GM23248 (cell line): ENCODE measurements at regions not wholly inside any gene's neighbourhood (a gene's known extent, or its start where the extent isn't known, plus 50 kb on each side); places are given as distances from the start of the nearest gene placed in this dataset.
"Not testable (repeated sequence)": the region's sequence is repeated elsewhere in the genome, so short reads cannot be mapped to it uniquely, and the experiment has no call there.

ENCODE experiments used
- DNase-seq: peaks from one replicate; pipeline ENCODE4 v3.0.0-alpha.2; 2015
- H2AFZ ChIP-seq: fragments of 200-600 bp; sonication (generic); 2 replicates; pipeline ENCODE4 v1.6.1; 2016; ENCODE audit warnings: antibody characterized with exemption
- H3F3A ChIP-seq: fragments of 200-600 bp; sonication (generic); 2 replicates; pipeline ENCODE4 v1.6.1; 2016; ENCODE audit warnings: mild to moderate bottlenecking, antibody characterized with exemption, mixed run types; ENCODE audit not compliant: insufficient read depth
- H3K27ac ChIP-seq: fragments of 200-600 bp; sonication (generic); 2 replicates; pipeline ENCODE4 v1.5.1; 2016; ENCODE audit warnings: mild to moderate bottlenecking
- H3K27me3 ChIP-seq: fragments of 200-600 bp; sonication (generic); replicated peaks from 2 replicates; pipeline ENCODE4 v1.6.1; 2016; ENCODE audit warnings: mild to moderate bottlenecking; ENCODE audit not compliant: insufficient read depth
- H3K36me3 ChIP-seq: fragments of 200-600 bp; sonication (generic); 2 replicates; pipeline ENCODE4 v1.6.1; 2016; ENCODE audit warnings: low read depth, mild to moderate bottlenecking
- H3K4me1 ChIP-seq: fragments of 200-600 bp; sonication (generic); 2 replicates; pipeline ENCODE4 v1.6.1; 2016; ENCODE audit warnings: mild to moderate bottlenecking; ENCODE audit not compliant: insufficient read depth
- H3K4me2 ChIP-seq: fragments of 200-600 bp; sonication (generic); one replicate; pipeline ENCODE4 v1.6.1; 2016; ENCODE audit warnings: mild to moderate bottlenecking; ENCODE audit not compliant: unreplicated experiment
- H3K4me3 ChIP-seq: fragments of 200-600 bp; sonication (generic); 2 replicates; pipeline ENCODE4 v1.5.1; 2016; ENCODE audit warnings: mild to moderate bottlenecking
- H3K79me2 ChIP-seq: fragments of 200-600 bp; sonication (generic); 2 replicates; pipeline ENCODE4 v1.6.1; 2016; ENCODE audit warnings: mild to moderate bottlenecking; ENCODE audit not compliant: insufficient read depth
- H3K9ac ChIP-seq: fragments of 200-600 bp; sonication (generic); 2 replicates; pipeline ENCODE4 v1.6.1; 2016; ENCODE audit warnings: mild to moderate bottlenecking
- H3K9me2 ChIP-seq: fragments of 200-600 bp; sonication (generic); 2 replicates; pipeline ENCODE4 v1.6.1; 2016; ENCODE audit warnings: mixed run types, mild to moderate bottlenecking, moderate library complexity; ENCODE audit not compliant: insufficient read depth
- H3K9me3 ChIP-seq: fragments of 200-600 bp; sonication (generic); one replicate; pipeline ENCODE4 v1.6.1; 2017; ENCODE audit warnings: low read depth
- H4K20me1 ChIP-seq: fragments of 200-600 bp; sonication (generic); 2 replicates; pipeline ENCODE4 v1.6.0; 2016; ENCODE audit not compliant: insufficient read depth
- EZH2 ChIP-seq: fragments of 200-600 bp; sonication (generic); IDR thresholded peaks from 2 replicates; pipeline ENCODE4 v1.6.1; 2018; ENCODE audit warnings: antibody characterized with exemption, mild to moderate bottlenecking; ENCODE audit not compliant: insufficient read depth, poor library complexity, severe bottlenecking
- EZH2phosphoT487 ChIP-seq: fragments of 200-600 bp; sonication (generic); IDR thresholded peaks from 2 replicates; pipeline ENCODE4 v1.6.1; 2018; ENCODE audit warnings: antibody characterized with exemption, moderate library complexity, mild to moderate bottlenecking, low read depth; ENCODE audit not compliant: insufficient read depth
- WGBS, 2 experiments: methylation state at CpG; one replicate each; pipeline ENCODE4 v1.1.6; 2015 to 2017; ENCODE audit warnings: low lambda C conversion rate in 2 of 2, low coverage in 1 of 2; ENCODE audit errors: missing lambda C conversion rate in 2 of 2; 5-methylcytosine and 5-hydroxymethylcytosine counted together
- in situ Hi-C: fragments of 300-500 bp; cut with MboI; formaldehyde crosslinking; loops from 2 replicates; pipeline ENCODE4 v1.15.0; 2020

DNA sequence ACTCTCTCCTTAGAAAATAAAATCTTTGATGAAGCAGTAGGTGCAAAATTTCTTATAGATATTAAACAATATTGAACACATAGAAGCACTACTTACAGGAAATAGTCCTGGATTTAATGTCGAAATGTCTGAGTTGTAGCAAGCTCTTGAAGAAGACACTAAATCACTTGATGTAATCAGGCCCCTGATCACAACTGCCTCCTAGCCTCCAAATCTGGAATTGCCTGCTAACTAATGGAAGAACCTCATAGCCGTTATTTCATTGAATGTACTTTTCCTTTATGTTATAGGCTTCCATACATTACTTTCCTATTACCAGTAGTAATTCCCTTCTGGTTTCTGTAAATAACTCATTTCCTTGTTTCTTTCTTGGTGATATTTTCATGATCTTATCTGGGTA, 675.7 kb upstream of the CHRM3 start:
- no peak overlapping the region for H3K4me3 ChIP-seq
- TF ChIP-seq EZH2 (no peak), EZH2phosphoT487 (no peak)
- no peaks in the 10 kb centered on the region for H3K4me1 ChIP-seq
- no peaks in the 10 kb centered on the region for H3K36me3 ChIP-seq
- no peak overlapping the region for H3K27ac ChIP-seq
- no peaks in the 10 kb centered on the region for H3K79me2 ChIP-seq
- H3K4me2 ChIP-seq = no peak overlapping the region
- H4K20me1 ChIP-seq = no peaks in the 10 kb centered on the region
- WGBS, 2 experiments = 20 to 23% methylated on average over 2 of the region's 2 CpGs
- H3F3A ChIP-seq = no peaks in the 10 kb centered on the region
- no peak overlapping the region for H3K9ac ChIP-seq
- no peaks in the 10 kb centered on the region for H3K27me3 ChIP-seq
- no peak for DNase-seq
- no peaks in the 10 kb centered on the region for H3K9me3 ChIP-seq
- H3K9me2 ChIP-seq = no peaks in the 10 kb centered on the region
- H2AFZ ChIP-seq = no peak overlapping the region
- in situ Hi-C loops = no loop called here

DNA sequence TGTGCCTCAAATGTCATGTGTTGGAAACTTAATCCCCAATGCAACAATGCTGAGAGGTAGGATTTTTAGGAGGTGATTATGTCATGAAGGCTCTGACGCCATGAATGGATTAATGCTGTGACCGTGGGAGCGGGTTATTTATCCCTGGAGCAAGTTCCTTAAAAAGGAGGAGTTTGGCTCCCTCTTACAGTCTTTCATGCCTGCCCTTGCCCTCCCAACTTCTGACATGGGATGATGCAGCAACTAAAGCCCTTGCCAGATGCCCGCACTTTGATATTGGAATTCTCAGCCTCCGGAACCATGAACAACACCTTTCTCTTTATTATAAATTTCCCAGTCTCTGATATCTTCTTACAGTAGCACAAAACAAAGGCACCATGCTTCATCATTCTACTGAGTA, 685.3 kb upstream of the CHRM3 start:
- H3K36me3 ChIP-seq = no peaks in the 10 kb centered on the region
- no peak for DNase-seq
- no peaks in the 10 kb centered on the region for H3K4me1 ChIP-seq
- 55 to 75% methylated on average over 5 of the region's 5 CpGs for WGBS, 2 experiments
- no peaks in the 10 kb centered on the region for H3K27me3 ChIP-seq
- TF ChIP-seq EZH2phosphoT487 (no peak), EZH2 (no peak)
- in situ Hi-C loops = no loop called here
- H3K27ac ChIP-seq = no peak overlapping the region
- H3F3A ChIP-seq = no peaks in the 10 kb centered on the region
- H3K9ac ChIP-seq = no peak overlapping the region
- H3K4me3 ChIP-seq = no peak overlapping the region
- no peak overlapping the region for H3K4me2 ChIP-seq
- H4K20me1 ChIP-seq = no peaks in the 10 kb centered on the region
- no peaks in the 10 kb centered on the region for H3K79me2 ChIP-seq
- H2AFZ ChIP-seq = no peak overlapping the region
- H3K9me3 ChIP-seq = no peaks in the 10 kb centered on the region
- H3K9me2 ChIP-seq = no peaks in the 10 kb centered on the region

DNA sequence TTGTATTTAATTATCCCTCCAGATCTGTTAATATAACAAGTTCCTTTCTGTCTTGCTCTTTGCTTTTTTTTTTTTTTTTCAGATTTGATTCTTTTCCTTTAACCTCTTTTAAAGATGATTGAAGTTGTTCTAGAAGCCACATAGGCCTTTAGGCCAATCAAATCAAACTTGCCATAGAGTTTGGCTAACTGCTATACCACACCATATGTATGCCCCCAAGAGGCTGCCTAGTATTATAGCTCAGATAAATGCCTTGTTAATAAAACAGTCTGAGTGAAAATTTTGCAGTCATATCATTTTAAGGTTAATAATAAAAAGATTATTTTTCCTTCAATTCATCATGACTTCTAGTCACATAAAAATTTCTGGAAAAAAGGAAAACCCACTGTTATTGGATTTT, 696.0 kb upstream of the CHRM3 start:
- no peaks in the 10 kb centered on the region for H3K9me2 ChIP-seq
- in situ Hi-C loops = no loop called here
- H3K4me3 ChIP-seq = no peak overlapping the region
- no peaks in the 10 kb centered on the region for H3K36me3 ChIP-seq
- TF ChIP-seq EZH2 = no peak
- TF ChIP-seq EZH2phosphoT487 = no peak
- no peak overlapping the region for H3K27ac ChIP-seq
- H3K4me2 ChIP-seq = no peak overlapping the region
- no peaks in the 10 kb centered on the region for H3K9me3 ChIP-seq
- no peak overlapping the region for H3K9ac ChIP-seq
- H3K79me2 ChIP-seq = no peaks in the 10 kb centered on the region
- peak overlapping the region; percentile 46; the same call in 1 of the 2 replicates for H2AFZ ChIP-seq
- H4K20me1 ChIP-seq = no peaks in the 10 kb centered on the region
- H3F3A ChIP-seq = no peaks in the 10 kb centered on the region
- DNase-seq = peak; percentile 29
- H3K4me1 ChIP-seq = no peaks in the 10 kb centered on the region
- no peaks in the 10 kb centered on the region for H3K27me3 ChIP-seq

DNA sequence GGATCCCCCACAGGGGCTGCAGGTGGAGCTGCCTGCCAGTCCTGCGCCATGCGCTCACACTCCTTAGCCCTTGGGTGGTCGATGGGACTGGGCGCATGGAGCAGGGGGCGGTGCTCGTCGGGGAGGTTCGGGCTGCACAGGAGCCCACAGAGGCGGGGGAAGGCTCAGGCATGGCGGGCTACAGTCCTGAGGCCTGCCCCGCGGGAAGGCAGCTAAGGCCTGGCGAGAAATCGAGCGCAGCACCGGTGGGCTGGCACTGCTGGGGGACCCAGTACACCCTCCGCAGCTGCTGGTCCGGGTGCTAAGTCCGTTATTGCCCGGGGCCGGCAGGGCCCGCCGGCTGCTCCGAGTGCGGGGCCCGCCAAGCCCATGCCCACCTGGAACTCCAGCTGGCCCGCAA, 701.8 kb upstream of the CHRM3 start:
- WGBS, 2 experiments = 59 to 66% methylated on average over 10 to 27 of the region's 27 CpGs
- not testable (repeated sequence) for DNase-seq

DNA sequence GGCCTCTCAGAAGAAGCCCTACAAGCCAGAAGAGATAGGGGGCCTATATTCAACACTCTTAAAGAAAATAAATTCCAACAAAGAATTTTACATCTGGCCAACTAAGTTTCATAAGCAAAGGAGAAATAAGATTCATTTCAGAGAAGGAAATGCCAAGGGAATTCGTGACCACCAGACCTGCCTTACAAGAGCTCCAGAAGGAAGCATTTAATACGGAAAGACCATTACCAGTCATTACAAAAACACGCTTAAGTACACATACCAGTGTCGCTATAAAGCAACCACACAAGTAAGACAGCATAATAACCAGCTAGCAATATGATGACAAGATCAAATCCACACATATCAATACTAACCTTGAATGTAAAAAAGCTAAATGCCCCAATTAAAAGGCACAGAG, 704.9 kb upstream of the CHRM3 start:
- Histone ChIP-seq H3K4me3 (no peak overlapping the region), H3F3A (no peaks in the 10 kb centered on the region), H4K20me1 (no peaks in the 10 kb centered on the region), H3K27me3 (no peaks in the 10 kb centered on the region), H3K9me2 (no peaks in the 10 kb centered on the region; the same call in 1 of the 2 replicates), H3K27ac (no peak overlapping the region), H3K4me2 (no peak overlapping the region), H3K79me2 (no peaks in the 10 kb centered on the region), H3K9me3 (no peaks in the 10 kb centered on the region), H3K4me1 (no peaks in the 10 kb centered on the region), H3K36me3 (no peaks in the 10 kb centered on the region), H3K9ac (no peak overlapping the region), H2AFZ (no peak overlapping the region)
- no peak for DNase-seq
- no peak for TF ChIP-seq EZH2
- TF ChIP-seq EZH2phosphoT487 = no peak
- 40% methylated on average over 4 of the region's 4 CpGs for WGBS, 2 experiments
- in situ Hi-C loops = no loop called here

More for the DNA sequence above, 701.8 kb upstream of the CHRM3 start:
- H3K4me1 ChIP-seq, in situ Hi-C loops, H3K27me3 ChIP-seq, H3K4me3 ChIP-seq, H3K9me3 ChIP-seq, H3K79me2 ChIP-seq, H3F3A ChIP-seq, H3K9ac ChIP-seq, H3K9me2 ChIP-seq, H2AFZ ChIP-seq, H3K36me3 ChIP-seq, H3K27ac ChIP-seq, H3K4me2 ChIP-seq, H4K20me1 ChIP-seq: not testable (repeated sequence)
